PFSK-1 (cell line): ENCODE measurements at regions not wholly inside any gene's neighbourhood (a gene's known extent, or its start where the extent isn't known, plus 50 kb on each side); places are given as distances from the start of the nearest gene placed in this dataset.

ENCODE experiments used
- POLR2AphosphoS5 ChIP-seq: IDR thresholded peaks from 2 replicates; pipeline ENCODE4 v1.6.1; 2012; ENCODE audit warnings: low read depth, mild to moderate bottlenecking, control low read depth, low read length, moderate library complexity
- REST ChIP-seq, 2 experiments: IDR thresholded peaks; 2 replicates each; pipeline versions ENCODE4 v1.6.1 to v1.8.0; 2011 to 2012; ENCODE audit warnings: low read depth in 2 of 2, low read length in 2 of 2, control low read depth in 1 of 2, inconsistent platforms in 1 of 2, mild to moderate bottlenecking in 1 of 2, moderate library complexity in 1 of 2; ENCODE audit not compliant: insufficient read depth in 1 of 2
- SIN3A ChIP-seq: IDR thresholded peaks from 2 replicates; pipeline ENCODE4 v1.6.1; 2012; ENCODE audit warnings: mild to moderate bottlenecking, low read length, moderate library complexity, borderline replicate concordance; ENCODE audit not compliant: insufficient read depth
- TAF1 ChIP-seq: IDR thresholded peaks from 2 replicates; pipeline ENCODE4 v1.6.1; 2012; ENCODE audit warnings: low read length, control low read depth, borderline replicate concordance; ENCODE audit not compliant: insufficient read depth

DNA sequence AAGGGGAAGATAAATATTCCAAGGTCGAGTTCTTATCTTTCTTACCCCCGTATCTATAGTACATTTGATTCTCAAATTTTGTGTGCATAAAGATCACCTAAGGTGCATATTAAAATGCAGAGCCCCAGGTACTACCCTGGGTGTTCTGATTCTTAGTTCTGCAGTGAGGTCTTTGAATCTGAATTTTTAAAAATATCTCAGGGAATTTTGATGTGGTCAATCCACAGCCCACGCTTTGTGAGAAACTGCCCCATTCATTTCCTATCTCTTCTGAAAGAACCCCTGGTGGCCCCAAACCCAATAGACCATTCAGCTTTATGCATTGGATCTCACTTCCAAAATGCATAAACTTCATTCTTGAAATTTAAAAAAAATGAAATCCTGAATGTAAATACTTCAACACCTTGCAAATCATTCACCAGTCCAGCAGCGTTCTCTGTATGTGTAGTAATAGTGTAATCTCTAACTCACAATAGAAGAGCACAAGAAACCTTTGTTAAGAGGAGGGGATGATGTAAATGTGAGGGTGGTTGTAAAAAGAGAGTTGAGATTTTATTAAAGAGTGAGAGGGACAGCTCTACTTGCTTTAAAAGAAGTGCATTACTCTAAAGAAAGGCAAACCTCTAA, 108.8 kb upstream of the ZP4 start:
- TF ChIP-seq POLR2AphosphoS5 (no peak), REST (IDR thresholded peaks at IDR 0.05; ENCODE audit: insufficient read depth in 1 of 2, low read depth in 2 of 2, low read length in 2 of 2) (no peak), TAF1 (no peak), SIN3A (no peak)
